ENCODE measurements at regions not wholly inside any gene's neighbourhood (a gene's known extent, or its start where the extent isn't known, plus 50 kb on each side); places are given as distances from the start of the nearest gene placed in this dataset.
"Not testable (repeated sequence)": the region's sequence is repeated elsewhere in the genome, so short reads cannot be mapped to it uniquely, and the experiment has no call there.

DNA sequence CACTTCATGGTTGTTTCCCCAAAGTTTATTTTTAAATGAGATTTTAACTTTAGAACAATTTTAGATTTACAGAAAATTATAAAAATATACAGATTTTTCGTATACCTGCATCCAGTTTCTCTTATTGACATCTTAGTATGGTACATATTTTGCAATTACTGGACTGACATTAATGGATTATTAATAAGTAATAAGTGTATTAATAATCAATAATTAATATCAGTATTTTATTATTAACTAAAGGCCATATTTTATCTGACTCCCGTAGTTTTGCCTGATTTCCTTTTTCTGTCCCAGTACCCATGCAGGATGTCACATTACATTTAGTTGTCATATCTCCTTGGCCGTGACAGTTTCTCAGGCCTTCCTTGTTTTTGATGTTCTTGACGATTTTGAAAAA is 307.0 kb downstream of the C6orf118 start:
- no peak for DNase-seq

DNA sequence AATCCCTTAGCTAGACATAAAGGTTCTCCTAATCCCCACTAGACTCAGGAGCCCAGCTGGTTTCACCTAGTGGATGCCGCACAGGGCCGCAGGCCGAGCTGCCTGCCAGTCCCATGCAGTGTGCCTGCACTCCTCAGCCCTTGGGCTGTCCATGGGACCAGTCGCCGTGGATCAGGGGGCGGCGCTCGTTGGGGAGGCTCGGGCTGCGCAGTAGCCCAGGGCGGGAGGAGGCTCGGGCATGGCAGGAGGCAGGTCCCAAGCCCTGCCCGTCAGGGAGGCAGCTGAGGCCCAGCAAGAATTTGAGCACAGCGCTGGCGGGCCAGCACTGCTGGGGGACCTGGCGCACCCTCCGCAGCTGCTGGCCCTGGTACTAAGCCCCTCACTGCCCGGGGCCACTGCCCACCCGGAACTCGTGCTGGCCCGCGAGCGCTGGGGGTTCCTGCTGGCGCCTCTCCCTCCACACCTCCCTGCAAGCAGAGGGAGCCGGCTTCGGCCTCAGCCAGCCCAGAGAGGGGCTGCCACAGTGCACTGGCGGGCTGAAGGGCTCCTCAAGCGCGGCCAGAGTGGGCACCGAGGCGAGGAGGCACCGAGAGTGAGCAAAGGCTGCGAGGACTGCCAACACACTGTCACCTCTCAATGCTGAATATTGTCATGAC is 307.8 kb downstream of the C6orf118 start:
- no peak for DNase-seq

DNA sequence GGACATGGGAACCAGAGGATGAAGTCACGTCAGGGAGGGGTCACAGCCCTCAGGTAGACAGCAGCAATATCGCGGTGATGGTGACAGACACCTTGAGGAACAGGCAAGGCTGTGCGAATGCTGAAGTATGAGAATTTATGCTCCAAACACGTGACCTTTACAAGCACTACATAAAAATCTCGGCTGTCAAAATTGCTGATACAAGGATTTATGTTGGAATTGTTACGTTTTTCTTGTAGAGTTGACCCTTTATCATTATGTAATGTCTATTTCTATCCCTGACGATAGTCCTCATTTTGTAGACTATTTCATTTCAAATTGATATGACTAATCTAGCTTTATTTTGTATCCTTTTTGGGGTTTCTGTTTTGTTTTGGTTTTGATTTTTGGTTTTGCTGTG is 311.1 kb downstream of the C6orf118 start:
- no peak for DNase-seq

DNA sequence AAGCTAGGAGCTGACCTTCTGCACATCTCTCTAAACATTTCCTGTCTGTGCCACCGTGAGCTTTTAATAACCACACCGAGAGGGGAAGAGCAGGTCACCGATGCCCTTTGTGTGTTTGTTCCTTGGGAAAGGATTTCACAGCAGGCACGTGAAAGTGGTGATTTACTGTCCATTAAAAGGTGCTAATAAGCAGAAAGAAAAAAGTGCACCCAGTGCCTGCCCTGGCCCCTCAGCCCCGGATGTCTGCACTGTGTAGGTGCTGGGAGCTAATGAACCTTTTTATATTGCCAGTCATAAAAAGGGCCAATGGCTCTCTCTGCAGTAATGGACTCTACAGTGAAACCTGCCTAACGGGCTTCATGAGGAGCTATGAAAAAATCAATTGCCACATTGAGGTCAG is 312.6 kb downstream of the C6orf118 start:
- no peak for DNase-seq

DNA sequence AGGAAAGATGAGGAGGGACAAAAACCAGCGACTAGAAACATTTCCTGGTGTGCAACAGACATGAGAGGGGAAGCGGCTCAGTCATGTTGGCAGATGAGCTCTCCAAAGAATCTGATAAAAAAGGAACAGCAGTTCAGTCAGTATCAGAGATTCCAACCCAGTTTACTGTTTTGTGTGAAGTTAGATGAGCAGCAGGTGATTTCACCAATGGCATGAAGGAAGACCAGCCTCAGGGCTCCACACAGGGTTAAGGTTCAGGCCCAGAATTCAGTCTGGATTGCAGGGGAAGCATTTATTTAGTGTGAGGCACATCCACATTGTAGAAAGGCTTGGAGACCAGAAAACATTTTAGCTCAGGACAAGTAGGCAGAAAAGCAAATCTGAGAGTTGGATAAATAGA is 317.8 kb downstream of the C6orf118 start:
- DNase-seq = no peak

DNA sequence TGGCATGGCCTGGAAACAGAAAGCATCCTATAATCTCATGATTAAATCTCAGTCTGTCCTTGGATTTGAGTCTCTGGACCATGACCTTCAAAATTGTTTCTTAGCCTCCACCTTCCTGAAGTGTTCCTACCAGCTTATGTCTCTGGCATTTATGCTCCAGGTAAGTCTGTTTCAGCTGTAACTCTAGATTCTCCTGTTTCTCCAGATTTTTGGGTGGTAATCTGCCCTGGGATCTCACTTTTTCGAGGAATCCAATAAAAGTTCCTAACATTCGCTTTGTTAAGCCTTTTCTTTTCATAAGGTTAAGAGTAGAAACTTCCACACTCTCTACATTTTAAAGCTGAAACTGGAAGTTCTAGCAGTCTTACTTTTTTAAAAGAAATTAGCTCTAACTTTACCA is 318.5 kb downstream of the C6orf118 start:
- DNase-seq = no peak

DNA sequence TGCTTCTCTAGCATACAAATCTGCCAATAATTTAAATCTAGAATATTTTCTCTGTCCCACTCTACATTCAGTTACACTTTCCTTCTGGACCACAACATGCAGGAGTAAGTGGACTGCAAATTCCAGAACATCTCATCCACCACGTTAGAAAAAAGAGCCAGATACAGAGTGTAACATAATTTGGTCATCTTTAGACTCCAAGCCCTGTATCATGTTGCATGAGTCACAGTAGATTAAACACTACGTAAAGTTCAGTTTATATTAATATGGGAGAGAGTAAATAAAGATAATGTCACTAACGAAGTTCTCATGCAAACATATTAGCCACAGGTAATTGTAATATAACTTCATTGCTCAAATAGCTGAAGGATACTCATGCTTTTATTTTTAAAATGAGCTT is 327.0 kb downstream of the C6orf118 start:
- DNase-seq = no peak

DNA sequence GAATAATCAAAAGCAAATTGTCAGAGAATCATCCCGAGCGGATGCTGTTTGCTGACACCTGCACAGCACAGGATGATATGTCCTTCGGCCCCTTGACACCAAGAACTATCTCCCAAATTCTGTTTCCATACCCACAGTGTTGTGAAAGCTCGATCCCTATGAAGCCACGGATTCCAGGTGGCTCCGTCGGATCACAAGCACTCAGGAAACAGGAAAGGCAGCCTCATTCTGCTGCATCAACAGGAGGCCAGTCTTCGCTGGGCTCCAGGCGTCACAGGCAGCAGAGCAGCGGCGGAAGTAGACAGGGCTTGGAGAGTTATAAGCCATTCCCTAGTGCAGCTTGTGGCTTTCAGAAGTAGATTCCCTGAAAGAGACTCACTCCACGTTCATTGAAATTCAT is 342.3 kb downstream of the C6orf118 start:
- DNase-seq = no peak

DNA sequence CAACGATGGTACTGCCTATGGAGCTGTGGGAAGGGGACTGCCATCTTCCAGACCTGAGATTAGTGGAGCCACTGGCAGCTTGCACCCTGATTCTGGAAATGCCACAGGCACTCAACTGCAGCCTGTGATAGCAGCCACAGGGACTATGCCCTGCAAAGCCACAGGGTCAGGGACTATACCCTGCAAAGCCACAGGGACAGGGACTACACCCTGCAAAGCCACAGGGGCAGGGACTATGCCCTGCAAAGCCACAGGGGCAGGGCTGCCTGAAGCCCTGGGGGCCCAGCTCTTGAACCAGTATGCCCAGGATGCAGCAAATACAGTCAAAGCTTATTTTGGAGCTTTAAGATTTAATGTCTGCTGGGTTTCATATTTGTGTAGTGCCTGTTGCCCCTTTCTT is 346.6 kb downstream of the C6orf118 start:
- DNase-seq = no peak

DNA sequence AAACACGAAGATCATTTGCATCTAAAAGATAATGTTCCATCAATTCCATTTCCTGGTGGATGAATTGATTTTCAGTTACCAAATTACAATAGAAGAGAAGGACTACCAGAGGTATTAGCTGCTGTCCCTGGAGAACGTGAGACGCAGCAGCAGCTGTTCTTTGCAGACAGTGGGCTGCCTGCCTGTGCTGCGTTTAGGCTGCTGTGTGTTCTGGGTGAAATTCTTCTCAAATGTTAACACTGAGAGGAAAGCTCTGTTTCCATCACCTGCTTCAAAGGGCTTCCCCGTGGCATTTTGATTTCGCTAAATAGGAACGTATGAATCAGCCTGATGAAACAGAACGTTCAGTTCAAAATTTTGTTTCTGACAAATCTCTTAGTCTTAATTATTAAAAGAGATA is 362.2 kb downstream of the C6orf118 start:
- DNase-seq = no peak

DNA sequence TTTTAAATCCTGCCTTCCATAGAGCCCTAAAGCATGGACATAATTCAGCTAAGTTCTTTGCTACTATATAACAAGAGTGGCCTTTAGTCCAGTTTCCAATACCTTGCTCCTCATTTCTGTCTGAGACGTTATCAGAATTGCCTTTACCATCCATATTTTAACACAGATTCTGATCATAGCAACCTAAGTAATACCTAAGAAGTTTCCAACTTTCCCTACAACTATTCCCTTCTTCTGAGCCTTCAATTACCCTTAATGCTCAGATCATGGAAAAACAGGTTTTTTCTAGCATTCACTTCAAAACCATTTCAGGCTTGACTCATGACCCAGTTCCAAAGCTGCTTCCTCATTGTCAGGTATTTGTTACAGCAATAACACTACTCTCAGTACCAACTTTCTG is 367.1 kb downstream of the C6orf118 start:
- no peak for DNase-seq

DNA sequence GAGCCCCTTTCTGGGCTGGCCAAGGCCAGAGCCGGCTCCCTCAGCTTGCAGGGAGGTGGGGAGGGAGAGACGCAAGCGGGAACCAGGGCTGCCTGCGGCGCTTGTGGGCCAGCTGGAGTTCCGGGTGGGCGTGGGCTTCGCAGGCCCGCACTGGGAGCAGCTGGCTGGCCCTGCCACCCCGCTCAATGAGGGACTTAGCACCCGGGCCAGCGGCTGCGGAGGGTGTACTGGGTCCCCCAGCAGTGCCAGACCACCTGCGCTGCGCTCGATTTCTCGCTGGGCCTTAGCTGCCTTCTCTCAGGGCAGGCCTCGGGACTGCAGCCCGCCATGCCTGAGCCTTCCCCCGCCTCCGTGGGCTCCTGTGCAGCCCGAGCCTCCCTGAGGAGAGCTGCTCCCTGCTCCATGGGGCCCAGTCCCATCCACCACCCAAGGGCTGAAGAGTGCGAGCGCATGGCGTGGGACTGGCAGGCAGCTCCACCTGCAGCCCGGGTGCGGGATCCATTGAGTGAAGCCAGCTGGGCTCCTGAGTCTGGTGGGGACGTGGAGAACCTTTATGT is 376.1 kb downstream of the C6orf118 start:
- not testable (repeated sequence) for DNase-seq

DNA sequence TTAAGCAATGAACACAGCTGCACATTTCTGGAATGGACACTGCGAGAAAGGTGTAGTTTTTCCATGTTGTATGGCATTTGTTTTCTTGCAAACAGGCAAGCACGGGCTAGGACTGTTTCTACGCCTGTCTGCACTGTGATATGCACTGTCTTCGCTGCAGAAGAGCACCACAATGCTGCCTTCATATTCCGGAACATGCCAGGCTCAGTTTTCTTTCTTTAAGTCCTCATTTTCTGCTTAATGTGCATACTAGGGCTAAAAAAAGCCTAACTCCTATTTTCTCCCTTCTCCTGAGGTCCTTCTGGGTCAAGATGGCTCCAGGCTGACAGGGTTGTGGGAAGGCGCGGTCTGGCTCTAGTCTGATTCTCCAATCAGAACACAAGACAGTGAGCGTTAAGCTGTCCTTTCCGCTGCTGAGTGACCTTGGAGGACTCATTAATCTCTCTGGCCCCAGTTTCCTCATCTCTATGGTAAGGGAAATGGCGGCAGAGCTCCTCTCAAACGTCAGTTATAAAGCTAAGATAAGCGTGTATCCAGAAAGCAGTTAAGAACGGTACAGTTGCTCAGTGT is 379.9 kb downstream of the C6orf118 start:
- DNase-seq = no peak

DNA sequence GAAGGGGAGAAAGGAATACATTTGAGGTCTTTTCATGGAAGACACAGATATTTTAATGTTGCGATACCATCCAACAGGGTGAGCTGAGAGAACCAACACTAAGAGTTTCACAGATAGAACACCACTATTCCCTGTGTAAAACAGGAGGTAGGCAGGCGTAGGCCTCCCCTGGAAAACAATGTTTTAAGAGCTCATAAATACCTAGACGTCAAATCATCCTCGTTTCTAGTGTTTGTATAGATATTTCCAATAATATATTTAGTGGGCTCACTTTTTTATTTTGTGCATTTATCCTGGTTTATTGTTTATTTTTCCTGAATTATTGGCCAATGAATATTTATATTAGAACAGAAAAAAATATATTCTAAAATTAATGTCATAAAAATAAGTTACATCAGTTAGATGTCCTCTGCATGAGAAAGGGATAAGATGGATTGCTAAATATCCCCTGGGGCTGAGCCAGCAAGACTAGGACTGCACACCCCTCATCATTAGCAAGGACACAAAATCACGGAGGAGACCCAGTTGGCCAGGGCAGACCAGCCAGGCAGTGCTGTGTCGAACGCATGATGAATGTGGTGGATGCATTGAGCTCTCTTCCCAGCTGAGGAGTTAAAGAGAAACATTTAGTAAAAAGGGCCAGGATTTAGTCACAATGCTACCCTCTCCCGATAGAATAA is 380.5 kb downstream of the C6orf118 start:
- DNase-seq = no peak

DNA sequence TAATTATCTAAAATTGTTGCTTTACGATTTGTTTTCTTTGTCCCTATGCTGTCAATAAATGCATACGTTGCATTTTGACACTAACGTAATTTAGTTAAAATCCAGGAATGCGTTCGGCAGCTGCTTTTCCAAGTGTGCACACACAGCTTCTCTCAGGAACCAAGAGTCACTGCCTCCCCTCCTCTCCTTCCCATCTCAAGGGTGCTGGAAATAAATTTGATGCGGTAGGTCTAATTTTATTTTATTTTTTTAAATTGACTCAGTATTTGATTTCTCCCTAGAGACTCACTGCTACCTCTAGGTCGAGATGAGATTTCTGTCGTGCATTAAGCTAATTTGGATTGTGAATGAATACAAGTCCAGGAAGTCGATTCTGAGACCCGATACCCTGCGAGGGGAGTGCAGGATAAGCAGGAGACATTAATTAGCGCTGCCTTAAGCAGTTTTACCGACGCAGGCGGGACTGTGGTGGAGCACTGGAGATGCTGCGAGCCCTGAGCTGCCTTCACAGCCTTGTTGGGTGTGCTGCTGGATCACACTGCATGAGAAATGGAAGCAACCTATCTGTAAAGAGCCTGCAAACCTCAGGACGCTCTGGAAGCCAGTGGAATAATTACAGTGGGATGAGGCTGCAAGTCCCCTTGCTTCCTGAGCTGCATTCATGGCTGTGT is 381.2 kb downstream of the C6orf118 start:
- DNase-seq = no peak

DNA sequence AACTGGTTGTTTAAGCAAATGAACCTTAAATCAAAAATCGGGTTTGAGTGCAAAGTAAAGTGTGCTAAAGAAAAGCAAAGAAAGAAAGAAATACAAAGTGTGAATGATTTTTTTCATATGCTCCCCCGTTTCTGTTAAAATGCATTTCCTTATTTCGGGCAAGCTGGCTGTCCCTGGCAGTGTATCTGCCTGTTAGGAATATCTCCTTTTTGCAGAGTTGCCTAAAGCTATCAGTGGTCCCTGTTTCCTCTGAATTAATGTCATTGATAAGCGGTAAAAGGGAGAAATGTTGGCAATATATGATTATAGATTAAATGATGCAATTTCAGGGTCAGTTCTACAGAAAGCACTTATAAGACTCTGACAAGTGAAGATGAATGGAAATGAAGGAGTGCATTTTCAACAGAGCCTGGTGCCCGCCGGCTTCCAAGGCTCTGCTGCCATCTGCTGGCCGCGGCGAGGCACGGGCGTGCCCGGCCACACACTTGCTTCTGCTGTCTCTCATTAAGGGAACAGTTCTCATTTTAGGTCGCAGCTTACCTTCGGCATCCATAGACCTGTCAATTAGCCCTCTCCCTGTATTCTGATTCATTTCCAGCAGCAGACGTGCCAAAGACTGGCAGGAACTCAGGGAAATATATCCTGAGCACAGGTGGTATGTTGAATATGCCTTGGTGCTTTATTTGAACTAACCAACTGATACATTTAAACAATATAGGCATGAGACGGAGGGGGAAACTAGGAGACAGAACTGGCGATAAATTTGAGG is 381.9 kb downstream of the C6orf118 start:
- peak; percentile 44 for DNase-seq

DNA sequence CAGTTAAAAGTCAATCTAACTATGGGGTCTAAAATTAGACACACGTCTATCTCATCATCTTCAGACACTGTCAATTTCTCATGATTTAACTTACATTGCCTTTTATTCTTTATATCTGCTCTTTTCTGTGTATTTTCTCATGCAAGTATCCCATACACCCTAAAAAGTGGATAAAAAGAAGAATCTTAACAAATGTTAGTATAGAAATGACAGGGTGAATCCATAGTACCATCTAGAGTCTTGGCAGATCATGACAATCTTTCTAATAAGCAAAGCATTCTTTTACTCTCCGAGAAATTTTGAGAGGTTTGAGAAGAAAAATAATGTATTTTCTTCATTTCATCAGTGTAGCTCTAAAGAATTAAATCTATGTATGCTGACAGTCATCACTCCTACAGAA is 382.7 kb downstream of the C6orf118 start:
- no peak for DNase-seq

DNA sequence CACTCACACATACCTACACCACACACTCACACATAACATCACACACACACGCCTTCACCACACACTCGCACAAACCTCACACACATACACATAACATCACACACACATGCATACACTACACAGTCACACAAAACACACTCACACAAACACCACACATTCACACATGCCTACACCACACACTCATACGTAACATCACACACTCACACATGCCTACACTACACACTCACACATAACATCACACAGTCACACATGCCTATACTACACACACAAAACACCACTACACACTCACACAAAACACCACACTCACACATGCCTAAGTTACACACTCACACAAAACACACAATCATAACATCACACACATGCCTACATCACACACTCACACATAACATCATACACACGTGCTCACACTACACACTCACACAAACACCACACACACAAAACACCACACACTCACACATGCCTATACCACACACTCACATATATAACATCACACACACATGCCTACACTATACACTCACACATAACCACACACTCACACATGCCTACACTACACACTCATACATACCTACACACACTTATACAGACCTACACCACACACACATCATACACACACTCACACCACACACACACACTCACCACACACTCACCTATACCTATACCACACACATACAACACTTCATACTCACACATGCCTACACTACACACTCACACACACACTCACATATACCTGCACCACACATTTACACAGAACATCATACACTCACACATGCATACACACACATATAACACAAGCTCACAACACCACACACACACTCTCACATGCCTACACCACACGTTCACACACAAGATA is 383.5 kb downstream of the C6orf118 start:
- no peak for DNase-seq

DNA sequence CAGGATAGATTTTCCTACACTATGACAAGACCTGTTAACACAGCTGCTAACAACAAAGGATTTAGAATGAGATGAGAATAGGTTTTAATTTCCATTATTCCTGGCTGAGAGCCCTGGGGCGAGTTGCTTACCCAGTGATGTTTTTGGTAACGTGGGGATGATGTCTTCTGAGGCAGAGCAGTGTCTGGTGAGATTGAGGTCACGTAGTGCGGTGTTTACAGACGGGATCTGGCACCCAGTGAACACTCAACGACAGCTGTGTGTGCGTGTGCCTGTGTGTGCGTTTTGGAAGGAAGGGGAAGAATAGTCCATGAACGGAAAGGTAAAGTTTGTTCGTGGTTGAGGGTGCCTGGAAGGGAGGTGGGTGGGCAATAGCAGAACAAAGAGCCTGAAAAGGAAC is 384.7 kb downstream of the C6orf118 start:
- DNase-seq = no peak

DNA sequence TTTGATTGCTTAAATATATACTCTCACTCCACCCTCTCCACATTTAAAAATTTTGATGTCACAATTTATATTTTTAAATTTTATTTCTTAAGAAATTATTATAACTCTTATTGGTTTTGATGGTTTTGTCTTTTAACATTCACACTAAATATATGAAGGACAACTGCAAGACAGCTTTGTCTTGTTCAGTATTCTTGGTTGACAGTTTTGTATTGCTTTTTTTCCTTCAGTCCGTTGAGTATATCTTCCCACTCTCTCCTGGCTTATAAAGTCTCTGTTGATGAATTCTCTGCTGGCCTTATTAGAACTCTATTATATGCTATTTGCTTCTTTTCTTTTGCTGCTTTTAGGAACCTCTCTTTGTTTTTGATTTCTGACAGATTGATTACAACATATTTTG is 392.2 kb downstream of the C6orf118 start:
- no peak for DNase-seq

DNA sequence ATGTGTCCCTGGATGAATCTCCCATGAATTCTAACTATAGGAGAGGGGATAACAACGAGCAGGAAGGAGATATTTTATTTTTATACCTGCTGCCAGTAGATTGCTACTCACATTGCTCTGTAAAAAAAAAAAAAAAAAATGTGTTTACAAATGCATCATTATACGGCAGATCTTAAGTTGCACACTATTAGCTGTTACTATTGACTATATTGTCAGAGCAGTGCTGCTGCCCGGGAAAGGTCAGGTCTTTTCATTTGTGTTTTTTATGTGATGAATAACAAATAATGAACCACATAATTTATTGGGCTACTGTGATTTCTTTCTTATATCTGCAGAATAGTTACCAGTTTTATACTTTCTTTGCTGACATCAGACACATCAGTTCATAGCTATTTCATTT is 393.3 kb downstream of the C6orf118 start:
- no peak for DNase-seq

All from fibroblast of skin of right biceps (primary cell).